ENCODE measurements at regions not wholly inside any gene's neighbourhood (a gene's known extent, or its start where the extent isn't known, plus 50 kb on each side); places are given as distances from the start of the nearest gene placed in this dataset.

DNA sequence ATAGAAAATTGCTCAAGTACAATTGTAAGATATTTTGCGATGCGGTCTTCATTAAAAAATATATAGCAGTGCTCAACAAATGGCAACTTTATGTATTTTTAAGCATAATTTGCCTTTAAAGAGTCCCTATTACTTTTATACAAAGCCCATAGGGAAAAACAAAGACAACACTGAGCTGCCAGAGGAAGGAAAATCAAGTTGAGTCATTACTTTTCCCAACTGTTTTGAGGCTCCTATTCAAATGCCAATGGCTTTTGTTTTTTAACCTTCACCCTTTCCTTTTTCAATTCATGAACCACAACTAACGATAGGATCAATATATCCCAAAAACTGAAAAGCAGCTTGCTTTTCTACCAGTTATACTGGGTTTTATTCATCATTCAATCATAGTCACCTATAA, 157.6 kb upstream of the PLEKHA5 start:
- Histone ChIP-seq H3K27me3 (ENCODE audit: control insufficient read depth in 2 of 2, insufficient read depth in 2 of 2, low read length in 2 of 2) (no peaks in the 10 kb centered on the region), H3K9ac (replicated peaks; ENCODE audit: extremely low read depth, insufficient read depth, low read length) (no peak overlapping the region), H3K4me3 (replicated peaks in 1 of 3; ENCODE audit: insufficient read depth in 1 of 3, low read depth in 1 of 3, low read length in 3 of 3) (no peak overlapping the region), H3K4me2 (ENCODE audit: insufficient read depth, low read length) (no peak overlapping the region), H2AFZ (ENCODE audit: low read depth, low read length) (no peak overlapping the region), H3K27ac (ENCODE audit: insufficient read depth, low read depth, low read length) (no peak overlapping the region), H3K9me1 (replicated peaks; ENCODE audit: control insufficient read depth, extremely low read depth, insufficient read depth, low read length) (no peaks in the 10 kb centered on the region), H3K4me1 (ENCODE audit: control insufficient read depth, extremely low read depth, insufficient read depth, low read length) (no peaks in the 10 kb centered on the region), H3K9me3 (replicated peaks; ENCODE audit: control insufficient read depth, insufficient read depth, low read length) (no peaks in the 10 kb centered on the region), H3K36me3 (ENCODE audit: control insufficient read depth in 2 of 2, extremely low read depth in 1 of 2, insufficient read depth in 2 of 2, low read length in 2 of 2) (no peaks in the 10 kb centered on the region), H4K20me1 (replicated peaks; ENCODE audit: control insufficient read depth, extremely low read depth, insufficient read depth, low read length) (no peaks in the 10 kb centered on the region), H3K79me2 (ENCODE audit: control insufficient read depth, insufficient read depth, low read length) (no peaks in the 10 kb centered on the region)
- DNase-seq (ENCODE audit: low read depth, low spot score) (no peak), FAIRE-seq (no peak)
- no peak for TF ChIP-seq MYC (IDR thresholded peaks at IDR 0.05; ENCODE audit: low read depth, low read length)
- TF ChIP-seq, protein P1, sequence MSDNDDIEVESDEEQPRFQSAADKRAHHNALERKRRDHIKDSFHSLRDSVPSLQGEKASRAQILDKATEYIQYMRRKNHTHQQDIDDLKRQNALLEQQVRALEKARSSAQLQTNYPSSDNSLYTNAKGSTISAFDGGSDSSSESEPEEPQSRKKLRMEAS (IDR thresholded peaks at IDR 0.05; ENCODE audit: insufficient read depth, insufficient read length) = no peak
- TF ChIP-seq EZH2 (IDR thresholded peaks at IDR 0.05; ENCODE audit: borderline replicate concordance, low read depth, low read length, severe bottlenecking) = no peak
- no peak for TF ChIP-seq POLR2A (IDR thresholded peaks at IDR 0.05; ENCODE audit: low read depth, low read length)
- no peak for TF ChIP-seq POLR2AphosphoS5 (IDR thresholded peaks at IDR 0.05; ENCODE audit: insufficient read depth, low read depth, low read length)
- no peak for TF ChIP-seq FOS (IDR thresholded peaks at IDR 0.05; ENCODE audit: borderline replicate concordance, insufficient read depth, low read length)
- TF ChIP-seq, protein P2, sequence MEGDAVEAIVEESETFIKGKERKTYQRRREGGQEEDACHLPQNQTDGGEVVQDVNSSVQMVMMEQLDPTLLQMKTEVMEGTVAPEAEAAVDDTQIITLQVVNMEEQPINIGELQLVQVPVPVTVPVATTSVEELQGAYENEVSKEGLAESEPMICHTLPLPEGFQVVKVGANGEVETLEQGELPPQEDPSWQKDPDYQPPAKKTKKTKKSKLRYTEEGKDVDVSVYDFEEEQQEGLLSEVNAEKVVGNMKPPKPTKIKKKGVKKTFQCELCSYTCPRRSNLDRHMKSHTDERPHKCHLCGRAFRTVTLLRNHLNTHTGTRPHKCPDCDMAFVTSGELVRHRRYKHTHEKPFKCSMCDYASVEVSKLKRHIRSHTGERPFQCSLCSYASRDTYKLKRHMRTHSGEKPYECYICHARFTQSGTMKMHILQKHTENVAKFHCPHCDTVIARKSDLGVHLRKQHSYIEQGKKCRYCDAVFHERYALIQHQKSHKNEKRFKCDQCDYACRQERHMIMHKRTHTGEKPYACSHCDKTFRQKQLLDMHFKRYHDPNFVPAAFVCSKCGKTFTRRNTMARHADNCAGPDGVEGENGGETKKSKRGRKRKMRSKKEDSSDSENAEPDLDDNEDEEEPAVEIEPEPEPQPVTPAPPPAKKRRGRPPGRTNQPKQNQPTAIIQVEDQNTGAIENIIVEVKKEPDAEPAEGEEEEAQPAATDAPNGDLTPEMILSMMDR (IDR thresholded peaks at IDR 0.05; ENCODE audit: extremely low read depth in 1 of 2, insufficient read depth in 1 of 2, low read depth in 1 of 2, low read length in 2 of 2) = no peak
- no peak for TF ChIP-seq JUN (IDR thresholded peaks at IDR 0.05; ENCODE audit: borderline replicate concordance, insufficient read depth, insufficient read length, low read depth)
- TF ChIP-seq GATA2 (IDR thresholded peaks at IDR 0.05; ENCODE audit: insufficient read depth, insufficient read length, low read depth, low read length) = no peak
- ChIA-PET POLR2A (no interaction called here), CTCF (no interaction called here)
- no TSS peak for BruUV-seq (replicated peaks)
- dilution Hi-C loops (cut with MboI; ENCODE audit: extremely low pct_ligation_motif_present, low sequenced_read_pairs) = no loop called here
- intact Hi-C loops (cut with micrococcal nuclease) = no loop called here
